ENCODE measurements at regions not wholly inside any gene's neighbourhood (a gene's known extent, or its start where the extent isn't known, plus 50 kb on each side); places are given as distances from the start of the nearest gene placed in this dataset.

- no peak overlapping the region for H3K4me3 ChIP-seq (ENCODE audit: low read depth, low read length)
- H3K27me3 ChIP-seq (ENCODE audit: control insufficient read depth, insufficient read depth, low read length) = no peaks in the 10 kb centered on the region
- H3K4me1 ChIP-seq (ENCODE audit: control insufficient read depth, insufficient read depth, low read length) = peaks cover 3% of the 10 kb centered on the region; the same call in 1 of the 2 replicates
- H3K36me3 ChIP-seq (ENCODE audit: control insufficient read depth, insufficient read depth, low read length) = no peaks in the 10 kb centered on the region
- peaks cover 2% of the 10 kb centered on the region; the same call in 1 of the 2 replicates for H3K9me3 ChIP-seq (ENCODE audit: control insufficient read depth, insufficient read depth, low read depth, low read length)
- no peak overlapping the region for H3K27ac ChIP-seq (ENCODE audit: low read depth, low read length)
- no peak overlapping the region for H3K9ac ChIP-seq (ENCODE audit: low read length)
These were observed 86.8 kb upstream of the AFDN start for GRCh38 chr6:167739721-167740475.

- no peak overlapping the region for H3K4me3 ChIP-seq (ENCODE audit: low read depth, low read length)
- no peak overlapping the region for H3K27ac ChIP-seq (ENCODE audit: low read depth, low read length)
- no peaks in the 10 kb centered on the region for H3K36me3 ChIP-seq (ENCODE audit: control insufficient read depth, insufficient read depth, low read length)
- H3K27me3 ChIP-seq (ENCODE audit: control insufficient read depth, insufficient read depth, low read length) = no peaks in the 10 kb centered on the region
- H3K9me3 ChIP-seq (ENCODE audit: control insufficient read depth, insufficient read depth, low read depth, low read length) = peaks cover 2% of the 10 kb centered on the region; the same call in 1 of the 2 replicates
- H3K9ac ChIP-seq (ENCODE audit: low read length) = no peak overlapping the region
- H3K4me1 ChIP-seq (ENCODE audit: control insufficient read depth, insufficient read depth, low read length) = peaks cover 9% of the 10 kb centered on the region; the same call in 1 of the 2 replicates
These were observed 83.9 kb upstream of the AFDN start for GRCh38 chr6:167742719-167743303.

- H3K27me3 ChIP-seq (ENCODE audit: control insufficient read depth, insufficient read depth, low read length) = no peaks in the 10 kb centered on the region
- H3K4me3 ChIP-seq (ENCODE audit: low read depth, low read length) = no peak overlapping the region
- peaks cover 2% of the 10 kb centered on the region; the same call in 1 of the 2 replicates for H3K9me3 ChIP-seq (ENCODE audit: control insufficient read depth, insufficient read depth, low read depth, low read length)
- H3K27ac ChIP-seq (ENCODE audit: low read depth, low read length) = peak overlapping the region; percentile 59; the same call in 1 of the 2 replicates
- peak overlapping the region; percentile 3 for H3K9ac ChIP-seq (ENCODE audit: low read length)
- H3K4me1 ChIP-seq (ENCODE audit: control insufficient read depth, insufficient read depth, low read length) = peaks cover 9% of the 10 kb centered on the region; the same call in 1 of the 2 replicates
- H3K36me3 ChIP-seq (ENCODE audit: control insufficient read depth, insufficient read depth, low read length) = no peaks in the 10 kb centered on the region
These were observed 81.7 kb upstream of the AFDN start for GRCh38 chr6:167744681-167745669.

GRCh38 chr6:167745670-167746389 lies 80.9 kb upstream of the AFDN start:
- no peaks in the 10 kb centered on the region for H3K36me3 ChIP-seq (ENCODE audit: control insufficient read depth, insufficient read depth, low read length)
- peaks cover 2% of the 10 kb centered on the region; the same call in 1 of the 2 replicates for H3K9me3 ChIP-seq (ENCODE audit: control insufficient read depth, insufficient read depth, low read depth, low read length)
- H3K27me3 ChIP-seq (ENCODE audit: control insufficient read depth, insufficient read depth, low read length) = no peaks in the 10 kb centered on the region
- H3K9ac ChIP-seq (ENCODE audit: low read length) = peak overlapping the region; percentile 13
- H3K4me1 ChIP-seq (ENCODE audit: control insufficient read depth, insufficient read depth, low read length) = peaks cover 12% of the 10 kb centered on the region; the same call in 1 of the 2 replicates
- H3K27ac ChIP-seq (ENCODE audit: low read depth, low read length) = no peak overlapping the region; the same call in 1 of the 2 replicates
- no peak overlapping the region for H3K4me3 ChIP-seq (ENCODE audit: low read depth, low read length)

- no peak overlapping the region for H3K4me3 ChIP-seq (ENCODE audit: low read depth, low read length)
- H3K9ac ChIP-seq (ENCODE audit: low read length) = no peak overlapping the region
- no peaks in the 10 kb centered on the region for H3K36me3 ChIP-seq (ENCODE audit: control insufficient read depth, insufficient read depth, low read length)
- H3K4me1 ChIP-seq (ENCODE audit: control insufficient read depth, insufficient read depth, low read length) = peaks cover 18% of the 10 kb centered on the region; the same call in 1 of the 2 replicates
- no peak overlapping the region for H3K27ac ChIP-seq (ENCODE audit: low read depth, low read length)
- H3K27me3 ChIP-seq (ENCODE audit: control insufficient read depth, insufficient read depth, low read length) = no peaks in the 10 kb centered on the region
- H3K9me3 ChIP-seq (ENCODE audit: control insufficient read depth, insufficient read depth, low read depth, low read length) = peaks cover 2% of the 10 kb centered on the region; the same call in 1 of the 2 replicates
These were observed 80.3 kb upstream of the AFDN start for GRCh38 chr6:167746390-167746907.

GRCh38 chr6:167746975-167747374 lies 79.7 kb upstream of the AFDN start:
- Histone ChIP-seq H3K27me3 (ENCODE audit: control insufficient read depth, insufficient read depth, low read length) (no peaks in the 10 kb centered on the region), H3K4me1 (ENCODE audit: control insufficient read depth, insufficient read depth, low read length) (peaks cover 20% of the 10 kb centered on the region; the same call in 1 of the 2 replicates)

GRCh38 chr6:167747645-167748044 lies 79.1 kb upstream of the AFDN start:
- no peaks in the 10 kb centered on the region for H3K27me3 ChIP-seq (ENCODE audit: control insufficient read depth, insufficient read depth, low read length)
- no peak overlapping the region for H3K4me3 ChIP-seq (ENCODE audit: low read depth, low read length)
- no peaks in the 10 kb centered on the region for H3K36me3 ChIP-seq (ENCODE audit: control insufficient read depth, insufficient read depth, low read length)
- peaks cover 2% of the 10 kb centered on the region; the same call in 1 of the 2 replicates for H3K9me3 ChIP-seq (ENCODE audit: control insufficient read depth, insufficient read depth, low read depth, low read length)
- H3K9ac ChIP-seq (ENCODE audit: low read length) = no peak overlapping the region
- H3K4me1 ChIP-seq (ENCODE audit: control insufficient read depth, insufficient read depth, low read length) = peaks cover 20% of the 10 kb centered on the region; the same call in 1 of the 2 replicates
- no peak overlapping the region for H3K27ac ChIP-seq (ENCODE audit: low read depth, low read length)

More at GRCh38 chr6:167746975-167747374, 79.7 kb upstream of the AFDN start:
- Histone ChIP-seq H3K9me3 (ENCODE audit: control insufficient read depth, insufficient read depth, low read depth, low read length) (peaks cover 2% of the 10 kb centered on the region; the same call in 1 of the 2 replicates), H3K4me3 (ENCODE audit: low read depth, low read length) (no peak overlapping the region), H3K9ac (ENCODE audit: low read length) (no peak overlapping the region), H3K27ac (ENCODE audit: low read depth, low read length) (no peak overlapping the region), H3K36me3 (ENCODE audit: control insufficient read depth, insufficient read depth, low read length) (no peaks in the 10 kb centered on the region)

- no peak overlapping the region for H3K9ac ChIP-seq (ENCODE audit: low read length)
- H3K36me3 ChIP-seq (ENCODE audit: control insufficient read depth, insufficient read depth, low read length) = no peaks in the 10 kb centered on the region
- H3K9me3 ChIP-seq (ENCODE audit: control insufficient read depth, insufficient read depth, low read depth, low read length) = peaks cover 2% of the 10 kb centered on the region; the same call in 1 of the 2 replicates
- no peaks in the 10 kb centered on the region for H3K27me3 ChIP-seq (ENCODE audit: control insufficient read depth, insufficient read depth, low read length)
- no peak overlapping the region for H3K4me3 ChIP-seq (ENCODE audit: low read depth, low read length)
- no peak overlapping the region for H3K27ac ChIP-seq (ENCODE audit: low read depth, low read length)
- H3K4me1 ChIP-seq (ENCODE audit: control insufficient read depth, insufficient read depth, low read length) = peaks cover 18% of the 10 kb centered on the region; the same call in 1 of the 2 replicates
These were observed 78.7 kb upstream of the AFDN start for GRCh38 chr6:167748046-167748445.

GRCh38 chr6:167748458-167749379 lies 78.0 kb upstream of the AFDN start:
- Histone ChIP-seq H3K9ac (ENCODE audit: low read length) (no peak overlapping the region), H3K27ac (ENCODE audit: low read depth, low read length) (no peak overlapping the region), H3K36me3 (ENCODE audit: control insufficient read depth, insufficient read depth, low read length) (no peaks in the 10 kb centered on the region), H3K27me3 (ENCODE audit: control insufficient read depth, insufficient read depth, low read length) (no peaks in the 10 kb centered on the region), H3K4me1 (ENCODE audit: control insufficient read depth, insufficient read depth, low read length) (peaks cover 17% of the 10 kb centered on the region; the same call in 1 of the 2 replicates), H3K9me3 (ENCODE audit: control insufficient read depth, insufficient read depth, low read depth, low read length) (peaks cover 2% of the 10 kb centered on the region; the same call in 1 of the 2 replicates), H3K4me3 (ENCODE audit: low read depth, low read length) (no peak overlapping the region)

All from HUES6 (cell line).